ENCODE measurements at regions not wholly inside any gene's neighbourhood (a gene's known extent, or its start where the extent isn't known, plus 50 kb on each side); places are given as distances from the start of the nearest gene placed in this dataset.

DNA sequence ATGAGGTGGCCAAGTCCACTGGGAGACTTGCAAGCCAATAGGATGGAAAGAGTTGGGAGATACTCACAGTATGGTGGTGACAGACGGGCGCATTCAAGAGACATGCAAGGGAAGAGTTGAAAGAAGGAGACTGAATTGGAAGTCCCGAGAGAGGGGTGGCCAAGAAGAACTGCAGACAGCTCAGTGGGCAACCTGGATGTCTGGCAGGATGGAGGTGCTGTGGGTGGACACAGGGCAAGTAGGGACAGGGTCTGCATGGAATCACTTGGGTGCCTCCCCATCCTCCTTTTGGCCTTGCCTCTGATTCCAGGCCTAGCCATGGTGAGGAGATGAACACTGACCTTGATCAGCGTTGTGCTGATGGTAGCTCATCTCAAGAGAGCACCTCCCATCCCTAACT is 235.7 kb upstream of the COPS8 start:
- TF ChIP-seq, protein P1, sequence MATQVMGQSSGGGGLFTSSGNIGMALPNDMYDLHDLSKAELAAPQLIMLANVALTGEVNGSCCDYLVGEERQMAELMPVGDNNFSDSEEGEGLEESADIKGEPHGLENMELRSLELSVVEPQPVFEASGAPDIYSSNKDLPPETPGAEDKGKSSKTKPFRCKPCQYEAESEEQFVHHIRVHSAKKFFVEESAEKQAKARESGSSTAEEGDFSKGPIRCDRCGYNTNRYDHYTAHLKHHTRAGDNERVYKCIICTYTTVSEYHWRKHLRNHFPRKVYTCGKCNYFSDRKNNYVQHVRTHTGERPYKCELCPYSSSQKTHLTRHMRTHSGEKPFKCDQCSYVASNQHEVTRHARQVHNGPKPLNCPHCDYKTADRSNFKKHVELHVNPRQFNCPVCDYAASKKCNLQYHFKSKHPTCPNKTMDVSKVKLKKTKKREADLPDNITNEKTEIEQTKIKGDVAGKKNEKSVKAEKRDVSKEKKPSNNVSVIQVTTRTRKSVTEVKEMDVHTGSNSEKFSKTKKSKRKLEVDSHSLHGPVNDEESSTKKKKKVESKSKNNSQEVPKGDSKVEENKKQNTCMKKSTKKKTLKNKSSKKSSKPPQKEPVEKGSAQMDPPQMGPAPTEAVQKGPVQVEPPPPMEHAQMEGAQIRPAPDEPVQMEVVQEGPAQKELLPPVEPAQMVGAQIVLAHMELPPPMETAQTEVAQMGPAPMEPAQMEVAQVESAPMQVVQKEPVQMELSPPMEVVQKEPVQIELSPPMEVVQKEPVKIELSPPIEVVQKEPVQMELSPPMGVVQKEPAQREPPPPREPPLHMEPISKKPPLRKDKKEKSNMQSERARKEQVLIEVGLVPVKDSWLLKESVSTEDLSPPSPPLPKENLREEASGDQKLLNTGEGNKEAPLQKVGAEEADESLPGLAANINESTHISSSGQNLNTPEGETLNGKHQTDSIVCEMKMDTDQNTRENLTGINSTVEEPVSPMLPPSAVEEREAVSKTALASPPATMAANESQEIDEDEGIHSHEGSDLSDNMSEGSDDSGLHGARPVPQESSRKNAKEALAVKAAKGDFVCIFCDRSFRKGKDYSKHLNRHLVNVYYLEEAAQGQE (IDR thresholded peaks at IDR 0.05; ENCODE audit: low read depth), result no peak
- TF ChIP-seq FOXM1 (IDR thresholded peaks at IDR 0.05; ENCODE audit: borderline replicate concordance, low read depth), result no peak
- TF ChIP-seq, protein P2, sequence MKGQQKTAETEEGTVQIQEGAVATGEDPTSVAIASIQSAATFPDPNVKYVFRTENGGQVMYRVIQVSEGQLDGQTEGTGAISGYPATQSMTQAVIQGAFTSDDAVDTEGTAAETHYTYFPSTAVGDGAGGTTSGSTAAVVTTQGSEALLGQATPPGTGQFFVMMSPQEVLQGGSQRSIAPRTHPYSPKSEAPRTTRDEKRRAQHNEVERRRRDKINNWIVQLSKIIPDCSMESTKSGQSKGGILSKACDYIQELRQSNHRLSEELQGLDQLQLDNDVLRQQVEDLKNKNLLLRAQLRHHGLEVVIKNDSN (IDR thresholded peaks at IDR 0.05), result no peak
- no peak for TF ChIP-seq ZBTB7A (IDR thresholded peaks at IDR 0.05; ENCODE audit: low read depth)
- TF ChIP-seq RAD21 (IDR thresholded peaks at IDR 0.05; ENCODE audit: low read depth), result no peak

All from Ishikawa (cell line).